ENCODE measurements at regions not wholly inside any gene's neighbourhood (a gene's known extent, or its start where the extent isn't known, plus 50 kb on each side); places are given as distances from the start of the nearest gene placed in this dataset.

DNA sequence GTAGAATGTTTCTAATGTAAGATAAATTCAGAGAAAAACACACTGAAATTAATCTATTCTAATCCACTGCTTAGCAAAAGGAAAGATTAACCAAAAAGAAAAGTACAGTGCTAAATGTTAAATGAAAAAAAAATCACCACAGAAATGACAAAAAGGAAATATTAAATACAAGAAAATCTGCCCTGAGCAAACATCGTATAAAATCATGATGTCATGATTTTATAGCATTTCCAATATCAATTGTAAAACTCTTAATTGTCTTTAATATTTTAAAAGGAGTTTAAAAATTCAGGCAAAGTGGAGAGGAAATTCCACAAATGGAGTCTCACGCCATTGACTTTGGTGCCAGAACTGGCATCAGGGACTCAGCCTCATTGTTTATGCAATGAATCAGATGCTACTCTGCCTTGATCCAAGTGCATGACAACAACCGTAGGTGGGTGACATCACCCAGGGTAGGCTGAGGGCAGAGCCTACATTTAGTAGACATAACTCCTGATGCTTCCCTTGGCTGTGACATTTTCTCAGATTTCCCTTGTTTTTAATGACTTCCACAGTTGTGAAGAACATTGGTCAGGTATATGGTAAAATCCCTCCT is 696.8 kb downstream of the SEMA5A start:
- DNase-seq (ENCODE audit: low read depth) = no peak

DNA sequence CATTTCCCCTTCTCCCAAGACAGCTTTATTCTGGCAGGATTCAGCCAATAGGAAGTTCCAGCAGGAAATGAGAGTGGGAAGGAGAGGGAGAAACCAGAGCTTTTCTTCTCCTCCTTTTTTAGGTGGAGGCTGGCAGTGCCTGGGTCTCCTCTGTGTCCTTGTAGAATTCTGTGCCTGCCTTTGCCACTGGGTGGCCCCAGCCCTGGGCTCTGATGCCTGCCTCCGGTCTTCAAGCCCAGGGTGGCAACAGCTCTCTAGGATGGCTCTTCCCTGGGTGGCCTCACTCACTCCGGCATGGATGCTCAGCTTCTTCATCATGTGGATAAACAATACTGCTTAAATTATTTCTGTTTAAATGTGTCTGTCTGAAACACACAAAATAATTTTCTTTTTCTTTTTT is 694.8 kb downstream of the SEMA5A start:
- no peak for DNase-seq (ENCODE audit: low read depth)

DNA sequence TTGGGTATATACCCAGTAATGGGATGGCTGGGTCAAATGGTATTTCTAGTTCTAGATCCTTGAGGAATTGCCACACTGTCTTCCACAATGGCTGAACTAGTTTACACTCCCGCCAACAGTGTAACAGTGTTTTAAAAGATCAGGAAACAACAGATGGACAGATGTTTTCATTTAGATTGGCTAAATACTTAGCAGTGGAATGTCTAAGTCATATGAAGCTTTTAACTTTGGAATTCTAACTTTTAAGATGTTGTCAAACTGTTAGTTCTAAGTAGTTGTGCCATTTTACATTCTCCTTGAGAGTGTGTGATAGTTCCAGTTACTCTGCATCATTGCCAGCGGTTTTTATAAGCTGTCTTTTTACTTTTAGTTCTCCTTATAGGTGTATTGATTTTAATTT is 688.8 kb downstream of the SEMA5A start:
- peak; percentile 17 for DNase-seq (ENCODE audit: low read depth)

DNA sequence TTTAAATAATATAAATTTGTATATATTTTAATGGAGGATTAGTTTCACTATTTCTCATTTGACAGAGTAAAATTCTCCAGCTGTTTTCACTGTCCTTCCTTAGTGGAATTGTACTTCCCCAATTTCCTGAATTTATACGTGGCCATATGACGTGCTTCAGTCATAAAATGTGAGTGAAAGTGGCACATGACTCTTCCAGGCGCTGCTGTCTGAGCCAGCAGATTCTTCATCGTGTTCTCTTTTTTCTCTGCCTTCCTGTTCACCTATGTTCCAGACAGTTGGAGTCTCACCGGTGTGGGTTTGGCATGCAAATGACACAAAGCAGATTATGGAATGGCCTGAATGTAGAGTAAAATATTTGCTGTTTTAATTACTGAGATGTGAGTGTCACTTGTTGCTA is 684.1 kb downstream of the SEMA5A start:
- DNase-seq (ENCODE audit: low read depth) = no peak

DNA sequence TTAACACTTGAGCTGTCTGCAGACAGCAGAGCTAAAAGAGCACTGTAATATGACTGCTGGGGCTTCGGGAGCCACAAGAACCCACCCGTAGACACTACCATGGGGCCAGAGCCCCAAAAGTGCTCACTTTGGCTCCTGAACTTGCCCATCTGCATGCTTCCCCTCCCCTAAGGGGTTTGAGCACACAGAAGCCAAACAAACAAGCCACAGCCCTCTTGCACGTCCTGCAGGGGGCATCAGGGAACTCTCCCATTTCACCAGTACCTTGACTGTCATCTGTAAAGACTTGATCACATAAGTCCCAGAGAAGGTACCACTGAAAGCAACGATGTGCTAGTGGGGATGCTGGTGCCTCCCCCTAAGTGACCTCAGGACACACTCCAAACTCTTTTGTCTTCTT is 681.8 kb downstream of the SEMA5A start:
- DNase-seq (ENCODE audit: low read depth) = no peak

DNA sequence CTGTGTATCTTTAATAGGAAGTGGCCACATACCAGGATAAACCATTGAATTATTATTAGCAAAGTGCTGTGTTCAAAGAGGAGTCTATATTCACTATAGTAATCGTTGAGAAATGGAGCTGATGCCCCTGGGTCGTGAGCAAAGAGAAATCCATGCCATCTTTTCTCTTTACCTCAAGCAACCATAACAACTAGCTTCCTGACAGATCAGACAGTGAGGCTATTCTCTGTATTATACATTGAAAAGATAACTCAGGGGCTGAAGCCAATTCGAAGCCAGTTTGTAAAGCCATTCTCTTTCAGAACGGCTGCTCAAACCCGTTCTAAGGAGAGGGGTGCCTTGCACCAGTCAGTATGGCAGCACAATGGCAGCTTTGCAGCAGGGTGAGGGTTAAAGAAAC is 680.6 kb downstream of the SEMA5A start:
- DNase-seq (ENCODE audit: low read depth) = no peak

DNA sequence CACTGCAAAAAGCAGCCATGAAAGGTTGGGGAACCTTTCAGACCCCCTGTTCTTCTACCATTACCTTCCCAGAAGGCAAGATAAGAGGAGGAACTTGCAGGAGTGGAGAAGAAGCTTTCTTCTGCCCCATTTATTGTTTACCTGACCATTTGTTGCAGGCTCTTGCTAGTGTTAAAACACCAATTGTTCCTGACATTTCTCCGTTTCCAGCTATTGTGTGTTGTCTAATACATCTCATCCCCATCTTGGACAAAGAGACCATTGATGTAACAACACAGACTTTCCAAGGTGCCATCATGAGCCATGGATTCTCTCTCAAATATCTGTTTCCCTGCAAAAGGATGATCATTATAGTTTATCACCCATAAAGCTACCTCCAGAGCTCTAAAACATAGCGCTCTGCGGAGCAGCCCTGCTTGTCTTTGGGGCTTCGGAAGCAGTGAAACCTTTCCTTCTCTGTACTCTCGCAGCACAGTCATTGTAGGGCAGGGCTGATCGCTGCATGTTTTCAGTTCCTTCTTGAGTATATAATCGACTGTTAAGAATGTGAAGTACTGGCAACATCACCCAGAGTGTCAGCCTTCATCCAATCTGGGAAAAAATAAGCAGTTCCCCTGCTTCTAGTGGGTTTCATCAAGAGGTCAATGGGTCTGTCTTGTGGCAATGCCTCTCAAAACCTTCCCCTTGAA is 680.0 kb downstream of the SEMA5A start:
- no peak for DNase-seq (ENCODE audit: low read depth)

DNA sequence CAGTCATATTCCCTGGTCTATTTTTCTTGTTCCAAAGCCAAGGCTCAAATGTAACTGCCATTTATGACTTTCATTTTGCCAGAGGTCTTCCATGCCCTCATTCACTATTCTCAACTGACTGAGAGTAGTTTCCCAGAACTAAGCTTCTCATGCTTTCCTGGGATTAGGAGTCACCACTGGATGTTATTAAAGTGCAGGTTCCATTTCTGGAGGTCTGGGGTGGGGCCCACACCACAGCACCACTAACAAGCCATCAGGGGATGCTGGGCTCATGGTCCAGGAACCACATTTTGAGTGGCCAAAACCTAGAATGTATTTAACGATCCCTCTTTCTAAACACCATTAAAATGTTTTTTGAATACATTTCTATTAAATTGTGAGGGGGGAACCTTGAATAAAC is 677.6 kb downstream of the SEMA5A start:
- DNase-seq (ENCODE audit: low read depth) = no peak

DNA sequence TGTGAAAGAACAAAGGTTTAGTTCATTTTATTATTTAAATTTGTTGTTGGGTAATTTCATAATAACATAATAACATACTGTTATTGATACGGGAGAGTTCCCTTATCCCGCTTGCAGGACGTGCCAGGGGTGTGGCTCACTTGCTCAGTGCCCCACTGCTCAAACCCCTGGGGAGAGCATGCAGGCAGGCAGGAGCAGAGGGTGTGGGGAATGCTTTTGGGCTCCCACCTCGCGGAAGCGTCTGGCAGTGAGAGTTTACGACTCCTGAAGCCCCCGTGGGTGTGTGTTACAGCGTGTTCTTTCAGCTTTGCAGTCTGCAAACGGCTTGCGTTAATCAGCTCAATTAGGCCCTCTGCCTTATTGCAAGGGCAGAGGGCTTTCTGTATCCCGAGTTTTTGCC is 675.9 kb downstream of the SEMA5A start:
- DNase-seq (ENCODE audit: low read depth) = no peak

DNA sequence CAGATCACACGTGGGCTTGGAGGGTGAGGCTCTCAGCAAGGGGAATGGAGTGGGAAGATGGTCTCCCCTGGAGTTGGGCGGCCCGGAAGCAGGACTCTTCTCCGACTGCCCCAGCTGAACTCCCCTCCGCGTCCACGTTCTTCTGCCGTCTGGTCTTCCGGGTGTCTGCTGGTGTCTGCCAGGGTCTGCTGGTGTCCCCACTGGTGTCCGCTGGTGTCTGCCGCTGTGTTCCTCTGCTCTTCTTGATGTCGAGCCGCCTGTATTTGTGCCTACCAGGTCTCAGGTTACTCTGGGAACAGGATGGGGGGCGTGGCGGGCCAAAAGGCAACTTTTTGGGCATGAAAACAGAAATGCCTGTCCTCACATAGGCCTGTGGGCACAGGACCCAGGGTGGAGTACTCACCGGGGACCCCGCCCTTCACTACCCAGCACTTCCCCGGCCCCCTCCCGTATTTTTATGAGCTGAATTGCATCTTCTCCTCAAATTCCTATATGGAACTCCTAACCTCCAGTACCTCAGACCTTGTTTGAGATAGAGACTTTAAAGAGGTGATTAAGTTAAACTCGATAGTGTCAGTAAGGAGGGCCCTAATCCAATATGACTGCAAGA is 675.4 kb downstream of the SEMA5A start:
- no peak for DNase-seq (ENCODE audit: low read depth)

DNA sequence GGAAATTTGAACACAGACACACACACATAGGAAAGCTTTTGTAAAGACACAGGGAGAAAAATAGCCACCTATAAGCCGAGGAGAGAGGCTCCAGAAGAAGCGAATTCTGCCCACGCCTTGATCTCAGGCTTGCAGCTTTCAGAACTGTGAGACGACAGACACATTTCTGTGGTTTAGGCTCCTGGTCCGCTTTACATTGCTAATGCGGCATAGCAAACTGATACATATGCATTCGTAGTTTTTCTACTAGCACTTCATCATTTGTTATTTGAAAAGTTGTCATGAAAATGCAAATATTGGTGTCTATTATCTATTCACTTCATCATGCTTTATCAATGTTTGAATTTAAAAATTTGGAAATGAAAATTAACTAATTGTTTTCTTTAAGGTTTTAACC is 674.9 kb downstream of the SEMA5A start:
- no peak for DNase-seq (ENCODE audit: low read depth)

DNA sequence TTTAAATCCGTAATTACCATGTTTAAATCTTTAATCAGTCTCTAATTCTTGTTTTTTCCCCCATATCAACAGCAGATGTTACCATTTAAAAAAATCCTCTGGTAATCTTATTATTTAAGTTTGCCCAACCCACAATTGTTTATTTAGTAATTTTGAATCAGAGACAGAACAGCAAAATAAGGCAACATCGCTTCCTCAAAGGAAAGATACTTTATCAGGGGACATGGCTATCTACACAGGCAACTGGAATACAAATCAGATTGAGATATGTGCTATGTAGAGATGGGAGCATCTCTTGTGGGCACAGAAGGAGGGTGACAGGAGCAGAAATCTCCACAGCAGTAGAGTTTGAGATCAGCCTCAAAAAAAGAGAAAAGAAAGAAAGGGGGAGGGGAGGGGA is 674.4 kb downstream of the SEMA5A start:
- DNase-seq (ENCODE audit: low read depth) = no peak

DNA sequence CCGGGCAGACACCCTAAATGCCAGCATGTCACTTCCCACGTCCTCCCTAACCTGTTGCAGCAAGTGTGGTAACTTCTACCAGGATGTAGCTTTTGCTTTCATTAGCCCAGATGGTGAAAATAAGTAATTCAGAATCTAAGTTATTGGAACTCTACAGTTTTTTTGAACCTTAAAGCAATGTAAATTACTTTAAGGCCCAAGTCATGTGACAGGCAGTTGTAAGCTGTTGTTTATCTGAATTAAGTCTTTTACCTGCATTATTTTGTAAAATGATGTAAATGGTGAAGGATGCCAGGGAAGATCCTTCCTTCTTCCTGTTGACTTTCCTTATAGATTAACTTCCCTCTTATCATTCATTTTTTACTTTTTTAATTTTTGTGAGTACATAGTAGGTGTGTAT is 670.2 kb downstream of the SEMA5A start:
- DNase-seq (ENCODE audit: low read depth) = no peak

DNA sequence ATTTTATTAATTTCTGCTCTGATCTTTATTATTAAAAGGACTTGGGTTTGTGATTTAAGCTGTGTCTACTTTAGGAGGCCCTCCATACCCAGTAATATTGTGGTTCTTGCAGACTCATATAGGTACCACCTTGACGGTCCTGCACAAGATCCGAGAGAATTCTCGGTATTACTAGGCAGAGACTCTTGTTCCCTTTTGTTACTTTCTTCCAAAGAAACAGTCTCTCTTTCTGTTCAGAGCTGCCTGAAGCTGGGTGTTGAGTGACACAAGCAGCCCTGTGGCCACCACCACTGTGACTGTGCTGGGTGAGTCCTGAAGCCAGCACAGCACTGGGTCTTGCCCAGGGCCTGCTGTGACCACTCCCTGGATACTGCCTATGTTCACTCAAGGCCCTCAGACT is 666.6 kb downstream of the SEMA5A start:
- no peak for DNase-seq (ENCODE audit: low read depth)

DNA sequence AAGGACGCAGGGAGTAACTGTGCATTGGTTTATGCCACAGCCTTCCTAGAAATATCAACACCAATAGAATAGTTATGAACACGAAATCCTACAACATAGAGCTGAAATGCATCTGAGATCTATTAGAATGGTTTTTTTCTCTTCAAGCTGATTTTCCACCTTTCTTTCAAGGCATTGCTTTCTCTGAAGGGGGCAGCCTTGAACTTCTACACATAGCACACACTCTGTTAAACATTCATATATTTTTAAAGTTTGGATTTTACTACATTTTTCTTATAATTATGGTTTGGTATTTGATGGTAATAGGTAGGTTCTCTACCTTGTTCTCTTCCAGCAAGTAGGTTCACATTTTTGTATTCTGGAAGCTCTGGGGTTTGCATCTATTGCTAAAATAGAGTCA is 661.8 kb downstream of the SEMA5A start:
- DNase-seq (ENCODE audit: low read depth) = no peak

DNA sequence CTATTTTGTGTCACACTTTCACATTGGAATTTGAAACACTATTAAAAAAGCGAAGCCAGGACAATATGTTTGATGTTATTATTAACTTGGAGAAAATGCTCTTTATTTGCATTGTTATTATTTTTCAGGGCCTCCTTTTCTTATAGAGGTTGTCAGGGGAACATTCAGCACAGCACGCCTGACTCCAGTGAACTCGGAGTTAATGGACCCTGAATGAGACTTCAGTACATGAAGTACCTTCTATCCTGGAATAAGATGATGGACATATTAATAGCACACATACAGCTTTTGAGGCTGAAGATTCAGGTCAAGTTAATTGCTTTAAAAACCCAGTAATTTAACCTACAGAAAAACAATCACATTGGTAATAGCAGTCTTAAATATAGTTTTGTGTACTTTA is 652.9 kb downstream of the SEMA5A start:
- no peak for DNase-seq (ENCODE audit: low read depth)

DNA sequence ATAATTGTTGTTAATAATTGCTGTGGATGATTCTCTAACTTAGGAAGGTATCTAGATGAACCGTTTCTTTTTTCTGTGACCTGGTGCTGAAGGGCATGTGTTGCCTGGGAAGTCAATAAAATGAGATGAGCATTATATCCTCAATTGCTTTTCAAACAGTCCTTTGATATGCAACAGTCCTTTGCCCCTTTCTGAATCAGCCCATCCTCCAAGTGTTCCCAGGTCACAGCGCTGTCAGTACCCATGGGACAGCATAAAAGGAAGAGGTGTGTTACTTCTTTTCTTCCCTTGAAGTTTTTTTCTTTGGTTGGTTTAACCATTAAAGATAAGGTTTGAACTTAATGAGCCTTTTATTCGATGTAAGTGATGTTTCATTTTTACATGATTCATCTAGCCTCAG is 651.8 kb downstream of the SEMA5A start:
- no peak for DNase-seq (ENCODE audit: low read depth)

DNA sequence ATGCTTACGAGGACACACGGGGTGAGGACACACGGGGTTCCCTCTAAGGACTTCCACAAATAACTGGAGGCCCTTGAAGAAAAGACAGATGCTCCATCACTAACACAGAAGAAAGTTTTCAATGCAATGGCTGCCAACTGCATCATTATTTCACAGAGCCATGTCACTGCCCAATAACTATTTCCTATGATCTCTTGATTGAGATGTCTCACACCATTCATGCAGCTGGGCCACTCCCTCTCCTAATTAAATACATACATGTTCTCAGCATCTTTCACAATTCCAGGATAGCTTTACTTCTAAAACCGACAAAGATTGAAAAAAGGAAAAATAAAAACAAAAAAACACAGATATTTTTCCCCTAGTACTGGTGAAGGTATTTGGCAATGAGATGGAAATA is 650.8 kb downstream of the SEMA5A start:
- DNase-seq (ENCODE audit: low read depth) = no peak

DNA sequence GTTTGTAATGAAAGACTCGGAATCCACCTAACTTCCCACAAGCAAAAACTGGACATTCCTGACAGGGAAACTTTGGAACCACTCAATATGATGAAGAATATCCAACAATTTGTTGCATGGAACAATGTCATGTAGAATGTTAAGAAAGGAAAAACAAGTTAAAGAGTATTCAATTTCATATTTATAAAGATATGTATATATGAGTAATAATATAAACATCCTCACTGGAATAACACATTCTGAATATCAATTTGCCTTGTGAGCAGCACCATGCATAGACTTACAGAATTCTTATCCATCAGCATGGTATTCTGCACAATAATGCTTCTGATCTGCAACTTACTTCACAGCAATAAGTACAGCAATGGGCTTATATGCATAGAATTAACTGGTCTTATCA is 650.3 kb downstream of the SEMA5A start:
- DNase-seq (ENCODE audit: low read depth) = no peak

DNA sequence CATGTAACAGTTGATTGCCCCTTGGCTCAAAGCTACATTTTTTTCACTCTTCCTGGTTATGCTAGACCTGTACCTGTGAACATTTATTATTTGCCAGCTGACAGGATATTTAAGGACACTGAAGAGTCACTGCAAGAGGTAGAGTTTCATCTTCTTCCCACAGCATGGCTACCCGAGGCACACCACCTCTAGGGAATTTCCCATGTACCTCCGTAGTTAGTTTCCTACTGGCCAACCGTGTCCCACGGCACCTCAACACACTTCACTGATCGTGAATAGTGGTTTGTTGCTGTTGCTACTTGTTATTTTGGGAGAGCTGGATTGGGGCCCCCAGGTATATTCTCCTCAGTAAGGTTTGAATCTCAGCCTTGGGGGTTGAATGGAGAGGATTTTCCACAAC is 648.6 kb downstream of the SEMA5A start:
- no peak for DNase-seq (ENCODE audit: low read depth)

DNA sequence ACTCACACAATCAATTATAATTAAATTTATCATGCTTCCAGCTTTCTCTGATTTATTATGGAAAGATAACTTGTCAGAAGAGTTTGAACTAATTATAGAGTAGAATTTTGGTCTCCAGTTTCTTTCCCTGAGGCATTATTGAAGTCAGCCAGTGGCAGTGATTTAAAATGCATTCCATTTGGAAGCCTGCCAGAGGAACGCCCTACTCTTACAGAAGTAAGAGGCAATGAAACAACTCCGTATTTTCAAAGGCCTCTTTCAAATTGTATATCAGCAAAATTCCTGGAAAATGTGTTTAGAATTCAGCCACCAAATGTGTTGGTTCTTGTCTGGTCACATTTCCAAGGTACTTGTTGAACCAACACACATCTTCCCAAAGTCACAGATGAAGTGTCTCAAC is 640.9 kb downstream of the SEMA5A start:
- DNase-seq (ENCODE audit: low read depth) = peak; percentile 82

DNA sequence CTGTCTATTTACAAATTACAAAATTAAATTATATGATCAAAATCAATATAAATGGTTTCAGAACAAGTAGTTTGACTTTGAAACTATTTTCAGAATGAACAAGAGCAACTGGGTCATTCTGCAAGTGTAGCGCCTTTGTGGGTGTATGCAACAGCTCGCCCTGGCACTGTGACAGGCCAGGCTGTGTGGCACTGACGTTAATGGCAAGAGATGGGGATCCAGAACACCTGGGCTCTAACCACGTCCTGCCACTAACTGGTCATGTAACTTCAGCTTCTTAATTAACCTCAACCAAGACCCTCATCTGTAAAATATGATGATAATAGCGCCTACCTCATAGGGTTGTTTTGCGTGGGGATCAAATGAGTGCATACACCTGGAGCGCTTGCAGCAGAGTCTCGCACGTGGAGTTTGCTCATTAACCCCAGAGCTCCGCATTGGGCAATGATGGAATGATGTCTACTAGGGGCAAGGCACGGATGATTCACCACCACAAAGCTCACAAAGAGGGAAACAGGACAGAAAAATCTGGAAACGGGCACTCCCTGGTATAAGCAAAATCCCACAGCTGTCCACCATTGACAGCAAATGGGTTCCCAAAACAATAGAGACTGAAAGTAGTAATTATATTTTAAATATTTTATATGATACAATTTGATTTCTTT is 639.4 kb downstream of the SEMA5A start:
- no peak for DNase-seq (ENCODE audit: low read depth)

DNA sequence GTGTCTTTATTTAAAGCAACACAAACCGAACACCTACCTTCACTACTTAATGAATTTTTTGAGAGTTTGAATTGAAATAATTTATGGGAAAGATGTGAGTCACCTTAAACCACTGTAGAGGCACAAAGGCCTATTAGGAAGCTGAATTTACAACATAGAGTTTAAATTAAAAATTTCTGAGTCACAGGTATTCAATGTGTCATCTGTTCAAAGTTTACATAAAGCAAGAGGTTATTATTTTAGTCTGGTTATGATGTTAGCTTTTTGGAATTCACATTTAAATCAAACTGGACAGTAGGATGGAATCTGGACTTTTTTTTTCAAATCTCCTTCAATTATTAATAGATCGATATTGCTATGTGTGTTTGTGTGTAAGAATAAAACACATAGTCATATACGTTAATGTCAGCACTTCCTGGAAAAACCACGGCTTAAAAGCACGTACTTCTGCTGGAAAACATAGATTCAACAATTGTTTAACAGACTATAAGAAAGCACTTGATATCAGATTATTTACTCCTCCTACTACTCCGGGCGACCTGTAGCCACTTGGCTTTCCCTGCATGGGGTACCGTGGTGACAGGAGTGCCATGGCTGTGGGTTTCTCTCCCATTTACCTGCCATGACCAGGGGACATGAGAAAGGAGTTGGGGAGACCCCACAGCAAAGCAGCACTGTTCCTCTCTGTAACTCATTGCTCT is 638.6 kb downstream of the SEMA5A start:
- no peak for DNase-seq (ENCODE audit: low read depth)

All from fibroblast of the conjunctiva (primary cell).